A673 (cell line): ENCODE measurements at regions not wholly inside any gene's neighbourhood (a gene's known extent, or its start where the extent isn't known, plus 50 kb on each side); places are given as distances from the start of the nearest gene placed in this dataset.

Experiments used
- BruUV-seq: library from RNA; stranded (reverse); fragments of 400-500 nt; replicated peaks from 2 replicates; lab custom pipeline; 2021; lab: Mats Ljungman, UMichigan
- CTCF ChIA-PET: fragments of 300-600 bp; sonication (Branson Sonifier 250); formaldehyde crosslinking; loops from one replicate; lab custom pipeline; 2022; ENCODE audit warnings: antibody characterized with exemption; lab: Charles Lee
- POLR2A ChIA-PET: fragments of 300-600 bp; sonication (Branson Sonifier 250); formaldehyde crosslinking; loops from one replicate; lab custom pipeline; 2022; ENCODE audit warnings: antibody characterized with exemption; ENCODE audit not compliant: low non-redundant PET; lab: Charles Lee
- DNase-seq: peaks from one replicate; pipeline ENCODE4 v3.0.0-alpha.2; 2015; ENCODE audit warnings: low spot score
- H3K27ac ChIP-seq: fragments of 200-600 bp; sonication (generic); 2 replicates; pipeline ENCODE4 v1.5.1; 2016; ENCODE audit warnings: mixed run types, low read depth, mild to moderate bottlenecking, mixed read lengths, antibody characterized with exemption, low read length; ENCODE audit not compliant: poor library complexity, severe bottlenecking
- H3K27me3 ChIP-seq: fragments of 200-600 bp; sonication (generic); replicated peaks from 2 replicates; pipeline ENCODE4 v1.6.1; 2017; ENCODE audit warnings: mixed run types, low read depth, mild to moderate bottlenecking, mixed read lengths, antibody characterized with exemption, low read length; ENCODE audit not compliant: insufficient read depth, poor library complexity
- H3K36me3 ChIP-seq: fragments of 200-600 bp; sonication (generic); 2 replicates; pipeline ENCODE4 v1.6.1; 2016; ENCODE audit warnings: mixed run types, mild to moderate bottlenecking, mixed read lengths, antibody characterized with exemption, low read length; ENCODE audit not compliant: insufficient read depth, poor library complexity, severe bottlenecking
- H3K4me1 ChIP-seq: fragments of 200-600 bp; sonication (generic); 2 replicates; pipeline ENCODE4 v1.6.1; 2017; ENCODE audit warnings: mixed run types, mild to moderate bottlenecking, mixed read lengths, antibody characterized with exemption, low read length; ENCODE audit not compliant: insufficient read depth, poor library complexity, severe bottlenecking
- H3K4me3 ChIP-seq: fragments of 200-600 bp; sonication (generic); 2 replicates; pipeline ENCODE4 v1.5.1; 2016; ENCODE audit warnings: low read depth, mixed run types, mild to moderate bottlenecking, mixed read lengths, low read length; ENCODE audit not compliant: poor library complexity, severe bottlenecking
- H3K9me3 ChIP-seq: fragments of 200-600 bp; sonication (generic); 2 replicates; pipeline ENCODE4 v1.6.1; 2016; ENCODE audit warnings: mixed run types, low read depth, mild to moderate bottlenecking, mixed read lengths, antibody characterized with exemption, low read length; ENCODE audit not compliant: poor library complexity, severe bottlenecking
- CTCF ChIP-seq: fragments of 300-800, 200-600 bp; sonication (generic); conservative IDR thresholded peaks from 2 replicates; pipeline ENCODE4 v1.5.1; 2017; ENCODE audit warnings: low read depth, mild to moderate bottlenecking, antibody characterized with exemption, low read length, moderate library complexity, mixed read lengths
- EZH2 ChIP-seq: fragments of 200-600 bp; sonication (generic); IDR thresholded peaks from 2 replicates; pipeline ENCODE4 v1.6.1; 2017; ENCODE audit warnings: borderline replicate concordance, low read depth, mild to moderate bottlenecking, mixed read lengths, antibody characterized with exemption, low read length; ENCODE audit not compliant: poor library complexity, severe bottlenecking
- intact Hi-C: fragments of 100-400 bp; cut with micrococcal nuclease; formaldehyde crosslinking; loops from one replicate; pipeline ENCODE4 v1.10.0; 2022; ENCODE audit not compliant: unreplicated experiment

- ChIA-PET POLR2A (no interaction called here), CTCF (no interaction called here)
- Histone ChIP-seq H3K4me1 (no peaks in the 10 kb centered on the region), H3K4me3 (no peak overlapping the region), H3K9me3 (no peaks in the 10 kb centered on the region), H3K27ac (no peak overlapping the region), H3K27me3 (no peaks in the 10 kb centered on the region), H3K36me3 (no peaks in the 10 kb centered on the region)
- DNase-seq, result no peak
- intact Hi-C loops, result no loop called here
- TF ChIP-seq EZH2 (no peak), CTCF (no peak)
- no TSS peak for BruUV-seq
These were observed 1076.8 kb downstream of the TUSC7 start for GRCh38 chr3:117786349-117786748.

- intact Hi-C loops, result no loop called here
- BruUV-seq, result no TSS peak
- POLR2A ChIA-PET, result no interaction called here
- Histone ChIP-seq H3K4me3 (no peak overlapping the region), H3K9me3 (no peaks in the 10 kb centered on the region), H3K27me3 (no peaks in the 10 kb centered on the region), H3K4me1 (no peaks in the 10 kb centered on the region), H3K27ac (no peak overlapping the region), H3K36me3 (no peaks in the 10 kb centered on the region)
- peak; percentile 35 for DNase-seq
- TF ChIP-seq EZH2, result no peak
- TF ChIP-seq CTCF, result no peak
- CTCF ChIA-PET, result no interaction called here
These were observed 1078.5 kb downstream of the TUSC7 start for GRCh38 chr3:117788061-117788460.

GRCh38 chr3:117788506-117788905 lies 1078.9 kb downstream of the TUSC7 start:
- POLR2A ChIA-PET, result no interaction called here
- Histone ChIP-seq H3K27ac (no peak overlapping the region), H3K4me1 (no peaks in the 10 kb centered on the region), H3K27me3 (no peaks in the 10 kb centered on the region), H3K9me3 (no peaks in the 10 kb centered on the region), H3K36me3 (no peaks in the 10 kb centered on the region), H3K4me3 (no peak overlapping the region)
- BruUV-seq, result no TSS peak
- TF ChIP-seq EZH2 (no peak), CTCF (no peak)
- no peak for DNase-seq
- intact Hi-C loops, result no loop called here
- CTCF ChIA-PET, result no interaction called here
